ENCODE measurements at regions not wholly inside any gene's neighbourhood (a gene's known extent, or its start where the extent isn't known, plus 50 kb on each side); places are given as distances from the start of the nearest gene placed in this dataset.

GRCh38 chr1:244205906-244206305, 154.8 kb downstream of the ZBTB18 start (continued):
- TF ChIP-seq, protein P1, sequence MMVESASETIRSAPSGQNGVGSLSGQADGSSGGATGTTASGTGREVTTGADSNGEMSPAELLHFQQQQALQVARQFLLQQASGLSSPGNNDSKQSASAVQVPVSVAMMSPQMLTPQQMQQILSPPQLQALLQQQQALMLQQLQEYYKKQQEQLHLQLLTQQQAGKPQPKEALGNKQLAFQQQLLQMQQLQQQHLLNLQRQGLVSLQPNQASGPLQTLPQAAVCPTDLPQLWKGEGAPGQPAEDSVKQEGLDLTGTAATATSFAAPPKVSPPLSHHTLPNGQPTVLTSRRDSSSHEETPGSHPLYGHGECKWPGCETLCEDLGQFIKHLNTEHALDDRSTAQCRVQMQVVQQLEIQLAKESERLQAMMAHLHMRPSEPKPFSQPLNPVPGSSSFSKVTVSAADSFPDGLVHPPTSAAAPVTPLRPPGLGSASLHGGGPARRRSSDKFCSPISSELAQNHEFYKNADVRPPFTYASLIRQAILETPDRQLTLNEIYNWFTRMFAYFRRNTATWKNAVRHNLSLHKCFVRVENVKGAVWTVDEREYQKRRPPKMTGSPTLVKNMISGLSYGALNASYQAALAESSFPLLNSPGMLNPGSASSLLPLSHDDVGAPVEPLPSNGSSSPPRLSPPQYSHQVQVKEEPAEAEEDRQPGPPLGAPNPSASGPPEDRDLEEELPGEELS (CRISPR knock-in tag; IDR thresholded peaks at IDR 0.05): no peak
- TF ChIP-seq ZNF671 (CRISPR knock-in tag; IDR thresholded peaks at IDR 0.05) (no peak), IRF2 (CRISPR knock-in tag; IDR thresholded peaks at IDR 0.05; ENCODE audit: borderline replicate concordance, low read depth) (no peak)
- TF ChIP-seq, protein P2, sequence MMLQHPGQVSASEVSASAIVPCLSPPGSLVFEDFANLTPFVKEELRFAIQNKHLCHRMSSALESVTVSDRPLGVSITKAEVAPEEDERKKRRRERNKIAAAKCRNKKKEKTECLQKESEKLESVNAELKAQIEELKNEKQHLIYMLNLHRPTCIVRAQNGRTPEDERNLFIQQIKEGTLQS (CRISPR knock-in tag; conservative IDR thresholded peaks at IDR 0.05): no peak

- peaks cover 5% of the 10 kb centered on the region for H3K4me1 Mint-ChIP-seq
- ChIA-PET CTCF (no interaction called here), POLR2A (no interaction called here)
- no peaks in the 10 kb centered on the region for H3K36me3 Mint-ChIP-seq
- peaks cover 3% of the 10 kb centered on the region; the same call in 1 of the 2 replicates for H3K27me3 Mint-ChIP-seq (ENCODE audit: low read depth)
- no peak for ATAC-seq
- TF ChIP-seq, protein P3, sequence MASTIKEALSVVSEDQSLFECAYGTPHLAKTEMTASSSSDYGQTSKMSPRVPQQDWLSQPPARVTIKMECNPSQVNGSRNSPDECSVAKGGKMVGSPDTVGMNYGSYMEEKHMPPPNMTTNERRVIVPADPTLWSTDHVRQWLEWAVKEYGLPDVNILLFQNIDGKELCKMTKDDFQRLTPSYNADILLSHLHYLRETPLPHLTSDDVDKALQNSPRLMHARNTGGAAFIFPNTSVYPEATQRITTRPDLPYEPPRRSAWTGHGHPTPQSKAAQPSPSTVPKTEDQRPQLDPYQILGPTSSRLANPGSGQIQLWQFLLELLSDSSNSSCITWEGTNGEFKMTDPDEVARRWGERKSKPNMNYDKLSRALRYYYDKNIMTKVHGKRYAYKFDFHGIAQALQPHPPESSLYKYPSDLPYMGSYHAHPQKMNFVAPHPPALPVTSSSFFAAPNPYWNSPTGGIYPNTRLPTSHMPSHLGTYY (CRISPR knock-in tag; IDR thresholded peaks at IDR 0.05): no peak
- TF ChIP-seq MYBL2 (CRISPR knock-in tag; IDR thresholded peaks at IDR 0.05) (no peak), STAT6 (CRISPR knock-in tag; conservative IDR thresholded peaks at IDR 0.05; ENCODE audit: low read depth) (no peak), ZNF219 (CRISPR knock-in tag; IDR thresholded peaks at IDR 0.05; ENCODE audit: borderline replicate concordance) (no peak), PREB (CRISPR knock-in tag; IDR thresholded peaks at IDR 0.05; ENCODE audit: borderline replicate concordance) (no peak)
- TF ChIP-seq, protein P4, sequence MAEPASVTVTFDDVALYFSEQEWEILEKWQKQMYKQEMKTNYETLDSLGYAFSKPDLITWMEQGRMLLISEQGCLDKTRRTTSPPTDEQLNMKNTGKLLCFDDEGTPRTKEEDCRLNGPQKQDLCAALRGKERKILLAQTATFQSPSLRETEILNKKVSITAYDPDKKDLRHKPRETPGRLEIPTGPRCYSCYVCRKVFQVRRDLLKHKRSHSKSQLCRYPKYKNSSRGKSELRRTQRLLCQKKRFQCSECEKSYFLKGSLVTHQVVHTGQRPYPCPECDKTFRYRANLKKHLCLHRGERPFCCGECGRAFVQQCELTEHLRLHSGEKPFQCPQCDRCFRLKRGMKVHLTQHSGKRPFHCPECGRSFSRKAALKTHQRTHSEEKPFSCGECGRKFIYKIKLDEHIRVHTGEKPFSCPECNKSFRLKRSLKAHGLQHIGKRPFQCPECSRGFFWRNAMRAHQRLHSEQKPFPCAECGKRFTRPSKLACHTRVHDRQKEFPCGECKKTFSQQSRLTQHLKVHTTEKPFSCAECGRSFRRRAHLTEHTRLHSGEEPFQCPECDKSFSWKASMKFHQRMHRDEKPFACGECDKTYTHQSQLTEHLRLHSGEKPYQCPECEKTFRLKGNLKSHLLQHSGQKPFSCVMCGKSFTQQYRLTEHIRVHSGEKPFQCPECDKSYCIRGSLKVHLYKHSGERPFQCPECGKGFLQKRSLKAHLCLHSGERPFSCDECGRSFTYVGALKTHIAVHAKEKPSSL (CRISPR knock-in tag; conservative IDR thresholded peaks at IDR 0.05): no peak
- no peak overlapping the region for H3K4me3 Mint-ChIP-seq
- DNase-seq (ENCODE audit: low spot score): no peak
- H3K9me3 Mint-ChIP-seq: no peaks in the 10 kb centered on the region
- H3K27ac Mint-ChIP-seq: no peak overlapping the region
Observed at GRCh38 chr1:244207042-244207934, 156.2 kb downstream of the ZBTB18 start.

GRCh38 chr1:244207935-244208244, 156.8 kb downstream of the ZBTB18 start:
- TF ChIP-seq, protein P5, sequence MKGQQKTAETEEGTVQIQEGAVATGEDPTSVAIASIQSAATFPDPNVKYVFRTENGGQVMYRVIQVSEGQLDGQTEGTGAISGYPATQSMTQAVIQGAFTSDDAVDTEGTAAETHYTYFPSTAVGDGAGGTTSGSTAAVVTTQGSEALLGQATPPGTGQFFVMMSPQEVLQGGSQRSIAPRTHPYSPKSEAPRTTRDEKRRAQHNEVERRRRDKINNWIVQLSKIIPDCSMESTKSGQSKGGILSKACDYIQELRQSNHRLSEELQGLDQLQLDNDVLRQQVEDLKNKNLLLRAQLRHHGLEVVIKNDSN (CRISPR knock-in tag; IDR thresholded peaks at IDR 0.05): no peak
- TF ChIP-seq NFYB (CRISPR knock-in tag; conservative IDR thresholded peaks at IDR 0.05; ENCODE audit: low read depth) (no peak), STAT6 (CRISPR knock-in tag; conservative IDR thresholded peaks at IDR 0.05; ENCODE audit: low read depth) (no peak), HMGA2 (CRISPR knock-in tag; IDR thresholded peaks at IDR 0.05) (no peak)
- H3K27me3 Mint-ChIP-seq (ENCODE audit: low read depth): peaks cover 3% of the 10 kb centered on the region; the same call in 1 of the 2 replicates
- H3K4me3 Mint-ChIP-seq: no peak overlapping the region
- H3K36me3 Mint-ChIP-seq: no peaks in the 10 kb centered on the region
- H3K9me3 Mint-ChIP-seq: no peaks in the 10 kb centered on the region
- ATAC-seq: no peak
- no peak for DNase-seq (ENCODE audit: low spot score)
- H3K27ac Mint-ChIP-seq: no peak overlapping the region
- CTCF ChIA-PET: no interaction called here
- POLR2A ChIA-PET: no interaction called here
- peaks cover 5% of the 10 kb centered on the region for H3K4me1 Mint-ChIP-seq
